H9 (cell line): ENCODE measurements at regions not wholly inside any gene's neighbourhood (a gene's known extent, or its start where the extent isn't known, plus 50 kb on each side); places are given as distances from the start of the nearest gene placed in this dataset.

Source experiments
- DNase-seq: peaks from one replicate; pipeline ENCODE4 v3.0.0-alpha.2; 2017
- H2AFZ ChIP-seq: one replicate; pipeline ENCODE4 v1.6.1; 2013; ENCODE audit warnings: mild to moderate bottlenecking, low read length, control low read depth, moderate library complexity
- H2AK5ac ChIP-seq: 2 replicates; pipeline ENCODE4 v1.6.1; 2013; ENCODE audit warnings: low read length, control low read depth, mixed read lengths; ENCODE audit not compliant: insufficient read length
- H2BK120ac ChIP-seq: one replicate; pipeline ENCODE4 v1.6.1; 2013; ENCODE audit warnings: low read depth, mild to moderate bottlenecking, low read length, control low read depth, inconsistent platforms; ENCODE audit not compliant: poor library complexity, severe bottlenecking
- H2BK12ac ChIP-seq: 2 replicates; pipeline ENCODE4 v1.6.1; 2013; ENCODE audit warnings: low read length, control low read depth, mixed read lengths, low read depth; ENCODE audit not compliant: insufficient read length
- H2BK15ac ChIP-seq: 2 replicates; pipeline ENCODE4 v1.6.1; 2013; ENCODE audit warnings: low read depth, low read length, control low read depth
- H2BK20ac ChIP-seq: one replicate; pipeline ENCODE4 v1.6.1; 2013; ENCODE audit warnings: low read depth, mild to moderate bottlenecking, low read length, control low read depth, inconsistent platforms; ENCODE audit not compliant: poor library complexity, severe bottlenecking
- H2BK5ac ChIP-seq: 2 replicates; pipeline ENCODE4 v1.6.1; 2013; ENCODE audit warnings: low read length, control low read depth, mixed read lengths; ENCODE audit not compliant: insufficient read length
- H3K14ac ChIP-seq: 2 replicates; pipeline ENCODE4 v1.6.1; 2013; ENCODE audit warnings: low read length, control low read depth; ENCODE audit not compliant: insufficient read depth
- H3K18ac ChIP-seq: 2 replicates; pipeline ENCODE4 v1.6.1; 2013; ENCODE audit warnings: low read depth, mild to moderate bottlenecking, mixed read lengths, low read length, control low read depth; ENCODE audit not compliant: insufficient read length
- H3K23ac ChIP-seq: 2 replicates; pipeline ENCODE4 v1.6.1; 2013; ENCODE audit warnings: low read length, control low read depth, mixed read lengths, low read depth; ENCODE audit not compliant: insufficient read length
- H3K23me2 ChIP-seq: 2 replicates; pipeline ENCODE4 v1.6.1; 2013; ENCODE audit warnings: low read depth, mild to moderate bottlenecking, mixed read lengths, low read length, control low read depth; ENCODE audit not compliant: insufficient read length, poor library complexity, severe bottlenecking
- H3K27ac ChIP-seq: 2 replicates; pipeline ENCODE4 v1.5.1; 2013; ENCODE audit warnings: low read length, control low read depth, mixed read lengths, low read depth; ENCODE audit not compliant: insufficient read length
- H3K27me3 ChIP-seq: 2 replicates; pipeline ENCODE4 v1.6.1; 2013; ENCODE audit warnings: low read length, control low read depth, inconsistent platforms; ENCODE audit not compliant: insufficient read depth
- H3K4ac ChIP-seq: 2 replicates; pipeline ENCODE4 v1.6.1; 2013; ENCODE audit warnings: low read depth, mild to moderate bottlenecking, control low read depth, inconsistent platforms, low read length, moderate library complexity
- H3K4me1 ChIP-seq: 2 replicates; pipeline ENCODE4 v1.6.1; 2013; ENCODE audit warnings: low read length, control low read depth, inconsistent platforms; ENCODE audit not compliant: insufficient read depth
- H3K4me2 ChIP-seq: 2 replicates; pipeline ENCODE4 v1.6.1; 2013; ENCODE audit warnings: low read length, control low read depth, mixed read lengths; ENCODE audit not compliant: insufficient read length, insufficient read depth
- H3K56ac ChIP-seq: 2 replicates; pipeline ENCODE4 v1.6.1; 2013; ENCODE audit warnings: low read depth, mild to moderate bottlenecking, mixed read lengths, low read length, control low read depth; ENCODE audit not compliant: insufficient read length
- H3K79me1 ChIP-seq: 2 replicates; pipeline ENCODE4 v1.6.1; 2013; ENCODE audit warnings: low read depth, mild to moderate bottlenecking, moderate library complexity, low read length, control low read depth, inconsistent platforms; ENCODE audit not compliant: insufficient read depth, poor library complexity, severe bottlenecking
- H3K79me2 ChIP-seq: 2 replicates; pipeline ENCODE4 v1.6.1; 2013; ENCODE audit warnings: low read length, control low read depth, inconsistent platforms; ENCODE audit not compliant: insufficient read depth
- H3K9ac ChIP-seq: 2 replicates; pipeline ENCODE4 v1.6.1; 2013; ENCODE audit warnings: low read length, control low read depth, mixed read lengths; ENCODE audit not compliant: insufficient read length; ENCODE audit errors: extremely low read depth
- H3K9me3 ChIP-seq: one replicate; pipeline ENCODE4 v1.6.1; 2013; ENCODE audit warnings: low read depth, low read length, inconsistent platforms; ENCODE audit not compliant: control insufficient read depth
- H3T11ph ChIP-seq: one replicate; pipeline ENCODE4 v1.6.1; 2013; ENCODE audit warnings: mild to moderate bottlenecking, low read length, control low read depth, inconsistent platforms
- H4K20me1 ChIP-seq: one replicate; pipeline ENCODE4 v1.6.1; 2013; ENCODE audit not compliant: control insufficient read depth, insufficient read length, insufficient read depth
- H4K5ac ChIP-seq: 2 replicates; pipeline ENCODE4 v1.6.1; 2013; ENCODE audit warnings: low read depth, mild to moderate bottlenecking, mixed read lengths, low read length, control low read depth; ENCODE audit not compliant: insufficient read length
- H4K8ac ChIP-seq: replicated peaks from 2 replicates; pipeline ENCODE4 v1.6.1; 2013; ENCODE audit warnings: low read length, control low read depth, mixed read lengths, low read depth; ENCODE audit not compliant: insufficient read length
- H4K91ac ChIP-seq: 2 replicates; pipeline ENCODE4 v1.6.1; 2013; ENCODE audit warnings: low read depth, mild to moderate bottlenecking, moderate library complexity, mixed read lengths, low read length, control low read depth; ENCODE audit not compliant: insufficient read length
- H3K27ac Mint-ChIP-seq, 3 experiments: 2 replicates in 2 of 3; 3 replicates in 1 of 3; pipeline ENCODE4 v1.8.0; 2020 to 2021; ENCODE audit warnings: mixed read lengths in 3 of 3, mild to moderate bottlenecking in 1 of 3, moderate library complexity in 1 of 3
- H3K27me3 Mint-ChIP-seq: 2 replicates; pipeline ENCODE4 v1.8.0; 2021; ENCODE audit warnings: low read depth, mild to moderate bottlenecking, moderate library complexity, mixed read lengths
- H3K36me3 Mint-ChIP-seq, 3 experiments: 2 replicates in 2 of 3; 3 replicates in 1 of 3; pipeline ENCODE4 v1.8.0; 2020 to 2021; ENCODE audit warnings: low read depth in 3 of 3, mixed read lengths in 3 of 3; ENCODE audit not compliant: insufficient read depth in 1 of 3
- H3K4me1 Mint-ChIP-seq, 2 experiments: 2 replicates each; pipeline ENCODE4 v1.8.0; 2020; ENCODE audit warnings: mixed read lengths in 2 of 2
- H3K4me3 Mint-ChIP-seq, 2 experiments: 2 replicates in 1 of 2; 3 replicates in 1 of 2; pipeline ENCODE4 v1.8.0; 2020 to 2021; ENCODE audit warnings: mild to moderate bottlenecking in 2 of 2, mixed read lengths in 2 of 2, moderate library complexity in 1 of 2
- H3K9me3 Mint-ChIP-seq, 2 experiments: 2 replicates in 1 of 2; 3 replicates in 1 of 2; pipeline ENCODE4 v1.8.0; 2020; ENCODE audit warnings: mild to moderate bottlenecking in 2 of 2, mixed read lengths in 2 of 2, moderate library complexity in 1 of 2
- CTCF ChIP-seq: fragments of 200-600 bp; sonication (generic); conservative IDR thresholded peaks from 3 replicates; pipeline ENCODE4 v1.8.0; 2021; ENCODE audit warnings: antibody characterized with exemption, mild to moderate bottlenecking
- WGBS: extraction: QIAGEN DNeasy Blood & Tissue Kit; methylation state at CpG from one replicate; pipeline ENCODE4 v1.1.7; 2013; ENCODE audit warnings: missing lambda C conversion rate, low lambda C conversion rate, mixed read lengths; ENCODE audit not compliant: insufficient read length; ENCODE audit errors: extremely low coverage; 5-methylcytosine and 5-hydroxymethylcytosine counted together

- H3K27ac Mint-ChIP-seq = no peak overlapping the region
- Histone ChIP-seq H2AFZ (no peak overlapping the region), H3K79me2 (no peaks in the 10 kb centered on the region), H2BK5ac (no peak overlapping the region), H3K23ac (no peak overlapping the region), H4K91ac (no peak overlapping the region), H2BK120ac (no peak overlapping the region), H3K27ac (no peak overlapping the region), H3K27me3 (no peaks in the 10 kb centered on the region), H4K5ac (no peak overlapping the region), H4K8ac (no peak overlapping the region), H3K9me3 (no peaks in the 10 kb centered on the region), H3K18ac (no peak overlapping the region), H3K79me1 (no peaks in the 10 kb centered on the region), H4K20me1 (no peaks in the 10 kb centered on the region), H3K56ac (no peak overlapping the region), H2BK20ac (no peak overlapping the region), H2BK12ac (no peak overlapping the region), H3K23me2 (no peaks in the 10 kb centered on the region), H2BK15ac (no peak overlapping the region), H3K4me1 (peaks cover 2% of the 10 kb centered on the region; the same call in 1 of the 2 replicates), H3K4ac (no peak overlapping the region), H2AK5ac (no peak overlapping the region), H3K14ac (no peak overlapping the region), H3K9ac (no peak overlapping the region), H3K4me2 (no peak overlapping the region), H3T11ph (no peak overlapping the region)
- DNase-seq = no peak
- peaks cover 20 to 22% of the 10 kb centered on the region in 2 experiments for H3K4me1 Mint-ChIP-seq
- WGBS = no CpG with 5 or more reads among the region's 4 CpGs
- no peaks in the 10 kb centered on the region for H3K27me3 Mint-ChIP-seq
- H3K36me3 Mint-ChIP-seq = no peaks in the 10 kb centered on the region
- H3K9me3 Mint-ChIP-seq = no peaks in the 10 kb centered on the region
- no peak for TF ChIP-seq CTCF
- no peak overlapping the region for H3K4me3 Mint-ChIP-seq
Observed at GRCh38 chr1:178633056-178633455, 92.0 kb upstream of the RALGPS2 start.
